ENCODE measurements at regions not wholly inside any gene's neighbourhood (a gene's known extent, or its start where the extent isn't known, plus 50 kb on each side); places are given as distances from the start of the nearest gene placed in this dataset.

DNA sequence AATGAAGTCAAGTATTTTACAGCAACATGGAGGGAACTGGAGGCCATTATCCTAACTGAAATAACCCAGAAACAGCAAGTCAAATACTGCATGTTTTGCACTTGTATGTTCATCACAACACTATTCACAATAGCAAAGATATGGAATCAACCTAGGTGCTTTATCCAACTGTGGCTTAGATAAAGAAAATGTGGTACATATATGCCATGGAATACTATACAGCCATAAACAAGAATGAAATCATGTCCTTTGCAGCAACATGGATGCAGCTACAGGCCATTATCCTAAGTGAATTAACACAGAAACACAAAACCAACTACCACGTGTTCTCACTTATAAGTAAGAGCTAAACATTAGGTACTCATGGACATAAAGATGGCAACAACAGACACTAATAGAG, 91.5 kb upstream of the E2F3 start:
- no peak overlapping the region for H2AFZ ChIP-seq (ENCODE audit: low read depth, low read length, severe bottlenecking)
- H3F3A ChIP-seq (ENCODE audit: insufficient read depth): no peaks in the 10 kb centered on the region
- H3K4me3 ChIP-seq (ENCODE audit: insufficient read depth, low read length, poor library complexity, severe bottlenecking): no peak overlapping the region
- no peaks in the 10 kb centered on the region for H3K36me3 ChIP-seq (ENCODE audit: low read length)
- no peak overlapping the region for H3K27ac ChIP-seq (ENCODE audit: low read depth, low read length)
- no peaks in the 10 kb centered on the region for H4K20me1 ChIP-seq (ENCODE audit: low read depth, low read length)
- H3K9me3 ChIP-seq (ENCODE audit: insufficient read depth, low read length): no peaks in the 10 kb centered on the region
- H3K4me2 ChIP-seq (ENCODE audit: low read depth, low read length, poor library complexity, severe bottlenecking): no peak overlapping the region
- peaks cover 4% of the 10 kb centered on the region; the same call in 1 of the 2 replicates for H3K27me3 ChIP-seq (ENCODE audit: low read length)
- H3K79me2 ChIP-seq (ENCODE audit: insufficient read depth, low read length): no peaks in the 10 kb centered on the region
- no peaks in the 10 kb centered on the region for H3K9me2 ChIP-seq (replicated peaks; ENCODE audit: insufficient read depth, low read length)
- no peak overlapping the region for H3K9ac ChIP-seq (ENCODE audit: low read length)
- no peak for TF ChIP-seq EZH2phosphoT487 (conservative IDR thresholded peaks at IDR 0.05; ENCODE audit: low read length)
- TF ChIP-seq, protein P1, sequence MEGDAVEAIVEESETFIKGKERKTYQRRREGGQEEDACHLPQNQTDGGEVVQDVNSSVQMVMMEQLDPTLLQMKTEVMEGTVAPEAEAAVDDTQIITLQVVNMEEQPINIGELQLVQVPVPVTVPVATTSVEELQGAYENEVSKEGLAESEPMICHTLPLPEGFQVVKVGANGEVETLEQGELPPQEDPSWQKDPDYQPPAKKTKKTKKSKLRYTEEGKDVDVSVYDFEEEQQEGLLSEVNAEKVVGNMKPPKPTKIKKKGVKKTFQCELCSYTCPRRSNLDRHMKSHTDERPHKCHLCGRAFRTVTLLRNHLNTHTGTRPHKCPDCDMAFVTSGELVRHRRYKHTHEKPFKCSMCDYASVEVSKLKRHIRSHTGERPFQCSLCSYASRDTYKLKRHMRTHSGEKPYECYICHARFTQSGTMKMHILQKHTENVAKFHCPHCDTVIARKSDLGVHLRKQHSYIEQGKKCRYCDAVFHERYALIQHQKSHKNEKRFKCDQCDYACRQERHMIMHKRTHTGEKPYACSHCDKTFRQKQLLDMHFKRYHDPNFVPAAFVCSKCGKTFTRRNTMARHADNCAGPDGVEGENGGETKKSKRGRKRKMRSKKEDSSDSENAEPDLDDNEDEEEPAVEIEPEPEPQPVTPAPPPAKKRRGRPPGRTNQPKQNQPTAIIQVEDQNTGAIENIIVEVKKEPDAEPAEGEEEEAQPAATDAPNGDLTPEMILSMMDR (IDR thresholded peaks at IDR 0.05; ENCODE audit: insufficient read depth, low read length, poor library complexity, severe bottlenecking): no peak

DNA sequence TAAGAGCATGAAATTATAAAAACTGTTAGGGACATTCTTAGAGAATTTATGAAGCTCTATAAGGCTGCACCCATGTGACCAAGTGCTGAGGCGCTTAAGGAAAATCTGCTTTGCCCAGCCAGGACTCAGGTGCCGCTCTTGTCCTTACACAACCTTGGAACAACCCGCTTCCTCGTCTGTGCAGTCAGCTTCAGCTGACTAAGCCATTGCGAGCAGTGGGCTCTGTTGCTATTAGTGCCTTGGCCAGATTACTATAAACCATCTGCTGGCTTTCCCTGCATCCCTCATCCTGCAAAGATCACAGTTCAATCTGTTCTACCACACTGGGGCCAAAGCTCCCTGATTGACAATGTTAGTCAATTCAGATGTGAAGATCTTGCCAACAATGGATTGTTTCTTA, 89.1 kb upstream of the E2F3 start:
- Histone ChIP-seq H4K20me1 (ENCODE audit: low read depth, low read length) (no peaks in the 10 kb centered on the region), H3F3A (ENCODE audit: insufficient read depth) (no peaks in the 10 kb centered on the region), H3K4me3 (ENCODE audit: insufficient read depth, low read length, poor library complexity, severe bottlenecking) (no peak overlapping the region), H3K27me3 (ENCODE audit: low read length) (peaks cover 4% of the 10 kb centered on the region; the same call in 1 of the 2 replicates), H3K79me2 (ENCODE audit: insufficient read depth, low read length) (no peaks in the 10 kb centered on the region), H3K9ac (ENCODE audit: low read length) (no peak overlapping the region), H3K27ac (ENCODE audit: low read depth, low read length) (no peak overlapping the region), H3K9me3 (ENCODE audit: insufficient read depth, low read length) (no peaks in the 10 kb centered on the region), H2AFZ (ENCODE audit: low read depth, low read length, severe bottlenecking) (no peak overlapping the region), H3K4me2 (ENCODE audit: low read depth, low read length, poor library complexity, severe bottlenecking) (no peak overlapping the region), H3K36me3 (ENCODE audit: low read length) (no peaks in the 10 kb centered on the region), H3K9me2 (replicated peaks; ENCODE audit: insufficient read depth, low read length) (no peaks in the 10 kb centered on the region)
- TF ChIP-seq EZH2phosphoT487 (conservative IDR thresholded peaks at IDR 0.05; ENCODE audit: low read length): no peak
- TF ChIP-seq, protein P1 (IDR thresholded peaks at IDR 0.05; ENCODE audit: insufficient read depth, low read length, poor library complexity, severe bottlenecking): no peak

- Histone ChIP-seq H3K4me3 (ENCODE audit: insufficient read depth, low read length, poor library complexity, severe bottlenecking) (no peak overlapping the region), H3K4me2 (ENCODE audit: low read depth, low read length, poor library complexity, severe bottlenecking) (no peak overlapping the region), H3K27me3 (ENCODE audit: low read length) (peaks cover 4% of the 10 kb centered on the region; the same call in 1 of the 2 replicates), H3K9me3 (ENCODE audit: insufficient read depth, low read length) (no peaks in the 10 kb centered on the region), H2AFZ (ENCODE audit: low read depth, low read length, severe bottlenecking) (no peak overlapping the region), H3K9ac (ENCODE audit: low read length) (no peak overlapping the region), H3K9me2 (replicated peaks; ENCODE audit: insufficient read depth, low read length) (no peaks in the 10 kb centered on the region), H3K79me2 (ENCODE audit: insufficient read depth, low read length) (no peaks in the 10 kb centered on the region), H4K20me1 (ENCODE audit: low read depth, low read length) (no peaks in the 10 kb centered on the region), H3K36me3 (ENCODE audit: low read length) (no peaks in the 10 kb centered on the region), H3K27ac (ENCODE audit: low read depth, low read length) (no peak overlapping the region), H3F3A (ENCODE audit: insufficient read depth) (no peaks in the 10 kb centered on the region)
- TF ChIP-seq, protein P1 (IDR thresholded peaks at IDR 0.05; ENCODE audit: insufficient read depth, low read length, poor library complexity, severe bottlenecking): no peak
- no peak for TF ChIP-seq EZH2phosphoT487 (conservative IDR thresholded peaks at IDR 0.05; ENCODE audit: low read length)
Measured at GRCh38 chr6:20313051-20313450, 88.6 kb upstream of the E2F3 start.
